ENCODE measurements at regions not wholly inside any gene's neighbourhood (a gene's known extent, or its start where the extent isn't known, plus 50 kb on each side); places are given as distances from the start of the nearest gene placed in this dataset.

- DNase-seq (ENCODE audit: low spot score) (no peak), ATAC-seq (ENCODE audit: low FRiP score) (no peak)
Measured at GRCh38 chr7:25675789-25676474, 447.6 kb upstream of the NPVF start.

GRCh38 chr7:25677595-25677994 lies 449.3 kb upstream of the NPVF start:
- DNase-seq (ENCODE audit: low spot score) (no peak), ATAC-seq (ENCODE audit: low FRiP score) (no peak)
- no peak for TF ChIP-seq CTCF (IDR thresholded peaks at IDR 0.05)

More at GRCh38 chr7:25675789-25676474, 447.6 kb upstream of the NPVF start:
- TF ChIP-seq CTCF (IDR thresholded peaks at IDR 0.05) = no peak

- ATAC-seq (ENCODE audit: low FRiP score) (no peak), DNase-seq (ENCODE audit: low spot score) (no peak)
- no peak for TF ChIP-seq CTCF (IDR thresholded peaks at IDR 0.05)
Measured at GRCh38 chr7:25678215-25678614, 449.9 kb upstream of the NPVF start.

- TF ChIP-seq CTCF (IDR thresholded peaks at IDR 0.05) = no peak
- DNase-seq (ENCODE audit: low spot score) = no peak
- no peak for ATAC-seq (ENCODE audit: low FRiP score)
Measured at GRCh38 chr7:25680636-25681035, 452.4 kb upstream of the NPVF start.

GRCh38 chr7:25684360-25684759 lies 456.1 kb upstream of the NPVF start:
- DNase-seq (ENCODE audit: low spot score) = no peak
- ATAC-seq (ENCODE audit: low FRiP score) = no peak
- no peak for TF ChIP-seq CTCF (IDR thresholded peaks at IDR 0.05)

GRCh38 chr7:25686493-25686892 lies 458.2 kb upstream of the NPVF start:
- TF ChIP-seq CTCF (IDR thresholded peaks at IDR 0.05) = no peak
- no peak for ATAC-seq (ENCODE audit: low FRiP score)
- no peak for DNase-seq (ENCODE audit: low spot score)

- ATAC-seq (ENCODE audit: low FRiP score) = no peak
- no peak for TF ChIP-seq CTCF (IDR thresholded peaks at IDR 0.05)
- no peak for DNase-seq (ENCODE audit: low spot score)
Measured at GRCh38 chr7:25694211-25694610, 457.8 kb upstream of the NFE2L3 start.
